ENCODE measurements at regions not wholly inside any gene's neighbourhood (a gene's known extent, or its start where the extent isn't known, plus 50 kb on each side); places are given as distances from the start of the nearest gene placed in this dataset.

DNA sequence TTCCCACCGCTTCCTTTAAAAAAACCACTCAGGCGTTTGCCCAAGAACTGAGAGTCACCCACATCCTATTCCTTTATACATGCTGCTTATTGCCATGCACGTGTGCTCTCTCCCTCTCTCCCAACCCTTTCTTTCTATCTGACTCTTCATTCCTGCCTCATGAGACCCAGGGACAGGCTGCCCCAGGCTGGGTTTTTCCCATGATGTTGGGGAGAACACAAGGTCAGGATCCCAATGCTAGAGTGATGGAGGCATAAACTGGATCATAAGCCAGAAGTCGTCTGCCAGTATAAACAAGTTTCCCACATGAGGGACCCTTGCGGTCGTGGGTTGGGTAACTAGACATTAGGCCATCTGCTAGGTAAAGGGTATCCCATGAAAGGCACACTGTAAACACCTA, 64.9 kb downstream of the CD2 start:
- no peak for DNase-seq

GRCh38 chr1:116820369-116820768, 66.1 kb downstream of the CD2 start:
- peak in 7 of 56 donors; percentile 3 to 51 (median 9) for DNase-seq

DNA sequence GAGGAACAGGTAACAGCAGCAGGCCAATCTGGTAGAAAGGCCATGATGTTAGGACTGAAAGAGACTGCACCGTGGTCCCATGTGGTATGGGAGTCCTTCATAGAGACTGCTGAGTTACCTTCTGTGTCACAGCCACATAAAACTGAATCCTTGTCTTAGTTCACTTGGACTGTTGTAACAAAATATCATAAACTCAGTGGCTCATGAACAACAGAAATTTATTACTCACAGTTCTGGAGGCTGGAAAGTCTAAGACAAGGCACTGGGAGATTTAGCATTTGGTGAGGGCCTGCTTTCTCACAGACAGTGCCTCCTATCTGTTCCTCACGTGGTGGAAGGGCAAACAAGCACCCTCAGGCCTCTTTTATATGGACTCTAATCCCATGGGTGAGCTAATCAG, 67.5 kb downstream of the CD2 start:
- no peak for DNase-seq

- DNase-seq = no peak
Observed at GRCh38 chr1:116824631-116825206, 70.5 kb downstream of the CD2 start.

DNA sequence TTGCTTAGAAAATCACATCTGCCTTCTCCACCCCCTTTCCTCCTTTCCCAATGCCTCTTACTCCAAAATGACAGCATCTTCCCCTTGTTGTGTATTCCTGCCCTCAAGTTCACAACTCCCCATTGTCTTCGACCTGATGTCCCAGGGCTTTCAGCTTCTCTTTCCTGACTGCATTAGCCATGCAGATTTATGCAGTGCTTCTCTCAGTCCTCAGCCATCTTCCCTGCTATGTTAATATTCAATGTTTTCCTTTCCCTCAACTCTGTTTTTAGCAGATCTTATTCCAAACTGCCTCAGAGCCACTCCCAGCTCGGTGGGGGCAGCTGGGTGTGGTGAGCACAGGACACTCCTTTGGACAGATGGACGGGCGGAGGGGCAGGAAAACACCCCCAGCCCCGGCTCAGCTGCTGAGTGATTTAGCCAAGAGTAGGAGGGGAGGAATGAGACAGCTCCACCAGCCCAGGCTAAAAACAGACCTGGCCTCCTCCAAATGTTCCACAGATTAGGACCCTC, 71.0 kb downstream of the CD2 start:
- no peak for DNase-seq

DNA sequence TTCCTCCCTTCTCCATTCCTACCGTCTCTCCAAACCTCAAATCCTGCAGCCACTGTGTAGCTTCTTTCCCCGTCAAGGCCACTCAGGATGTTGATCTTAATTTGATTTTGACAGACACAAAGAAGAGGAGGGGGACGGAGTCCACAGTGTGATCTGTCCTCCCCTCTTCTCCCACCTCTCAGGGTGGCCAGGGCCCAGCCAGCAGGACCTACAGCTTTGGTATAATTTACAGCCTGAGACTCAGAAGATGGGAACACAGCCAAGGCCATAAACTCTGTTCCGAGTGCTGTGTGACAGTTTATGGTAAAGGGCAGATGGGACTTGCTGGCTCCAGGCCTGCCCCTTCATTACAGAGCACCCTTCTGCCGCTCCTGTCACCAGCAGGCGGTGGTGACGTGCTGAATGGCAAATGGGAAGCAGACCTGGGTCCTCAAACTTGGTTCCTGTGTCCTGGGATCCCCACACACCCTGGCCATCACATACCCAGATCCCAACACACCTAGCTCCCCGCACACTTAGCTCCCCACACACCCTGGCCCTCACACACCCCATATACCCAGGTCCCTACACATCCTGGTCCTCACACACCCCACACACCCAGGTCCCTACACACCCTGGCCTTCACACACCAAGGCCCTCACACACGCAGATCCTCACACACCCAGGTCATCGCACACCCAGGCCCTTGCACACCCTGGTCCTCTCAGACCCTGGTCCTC, 71.6 kb downstream of the CD2 start:
- DNase-seq = no peak

GRCh38 chr1:116826818-116827606, 72.8 kb downstream of the CD2 start:
- no peak for DNase-seq

- no peak for DNase-seq
Observed at GRCh38 chr1:116827607-116828105, 73.4 kb downstream of the CD2 start.

- no peak for DNase-seq
Observed at GRCh38 chr1:116832308-116832931, 77.3 kb upstream of the PTGFRN start.

DNA sequence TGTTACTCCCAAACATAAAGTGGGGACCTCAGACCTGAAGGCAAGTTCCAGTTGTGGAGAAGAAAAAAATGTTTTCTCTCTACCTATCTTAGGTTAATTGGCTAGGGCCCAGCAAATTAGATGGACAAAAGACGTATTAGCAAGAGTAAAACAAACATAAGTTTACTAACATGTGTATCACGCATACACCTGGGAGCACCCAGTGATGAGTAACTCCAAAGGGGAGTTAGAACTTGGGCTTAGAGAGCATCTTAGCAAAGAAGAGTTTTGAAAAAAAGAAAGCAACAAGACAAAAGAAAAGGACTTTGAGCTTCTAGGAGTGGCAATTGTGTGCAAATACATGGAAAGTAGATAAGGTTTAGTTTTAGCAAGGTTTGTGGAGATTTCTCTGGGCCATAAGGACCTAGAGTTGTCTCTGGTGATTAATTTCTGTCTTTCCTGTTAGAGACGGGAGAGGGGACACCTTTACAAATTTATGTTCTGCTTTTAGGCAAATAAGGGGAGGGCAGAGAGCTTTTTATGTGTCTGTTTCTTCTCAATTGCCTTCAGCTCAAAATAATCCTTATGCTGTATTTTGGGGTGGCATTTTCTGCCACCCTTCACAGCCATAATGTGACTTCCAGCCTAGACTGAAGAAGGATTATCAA, 76.7 kb upstream of the PTGFRN start:
- no peak for DNase-seq

GRCh38 chr1:116833718-116834117, 76.0 kb upstream of the PTGFRN start:
- DNase-seq = no peak

GRCh38 chr1:116834595-116834994, 75.1 kb upstream of the PTGFRN start:
- no peak for DNase-seq

GRCh38 chr1:116835161-116835560, 74.6 kb upstream of the PTGFRN start:
- DNase-seq = no peak

DNA sequence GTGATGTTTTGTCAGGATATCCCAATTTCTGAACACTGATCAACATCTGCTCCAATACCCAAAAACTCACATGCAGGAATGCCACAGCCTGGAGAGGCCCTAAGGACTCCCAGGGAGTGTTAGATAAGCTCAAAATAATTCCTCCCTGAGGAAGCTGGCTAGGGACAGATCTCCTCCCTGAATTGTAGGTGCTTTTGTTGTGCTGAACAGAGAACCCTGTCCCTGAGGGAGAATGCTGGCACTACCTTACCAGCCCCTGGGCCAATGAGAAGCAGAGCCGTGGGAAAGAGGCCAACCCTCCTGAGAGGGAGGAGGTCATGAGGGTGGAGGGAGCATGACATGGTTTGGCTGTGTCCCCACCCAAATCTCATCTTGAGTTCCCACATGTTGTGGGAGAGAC, 73.6 kb upstream of the PTGFRN start:
- DNase-seq = no peak

DNA sequence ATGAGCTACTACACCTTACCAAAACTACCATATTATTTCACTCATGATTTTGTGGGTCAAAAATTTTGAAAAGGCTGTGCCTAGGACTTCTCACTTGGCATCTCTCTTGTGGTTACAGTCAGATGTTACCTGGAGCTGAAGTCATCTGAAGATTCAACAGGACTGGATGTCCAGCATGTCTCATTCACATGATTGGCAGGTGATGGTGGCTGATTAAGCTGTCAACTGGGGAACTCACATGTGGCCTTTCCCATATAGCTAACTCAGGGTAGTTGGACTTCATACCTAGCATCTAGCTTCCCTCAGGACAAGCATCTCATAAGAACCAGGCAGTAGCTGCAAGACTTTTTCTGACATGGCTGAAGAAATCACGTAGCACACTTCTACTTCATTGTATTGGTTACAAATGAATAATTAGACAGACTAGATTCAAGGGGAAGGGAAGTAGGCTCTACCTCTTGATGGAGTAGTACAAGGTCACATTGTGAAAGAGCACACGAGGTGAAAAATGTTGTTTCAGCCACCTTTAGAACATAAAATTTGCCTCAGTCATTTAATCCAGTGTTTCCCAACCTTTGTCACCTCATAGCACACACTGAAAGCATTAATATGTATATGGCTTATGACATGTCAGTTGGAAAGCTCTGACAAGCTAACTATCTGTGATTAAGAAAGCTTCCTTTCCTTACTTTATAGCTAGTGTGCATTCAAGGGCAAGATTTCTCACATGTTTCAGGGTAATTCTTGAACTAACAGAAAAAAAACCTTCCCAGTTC, 68.0 kb upstream of the PTGFRN start:
- no peak for DNase-seq

- DNase-seq = no peak
Observed at GRCh38 chr1:116842654-116843053, 67.1 kb upstream of the PTGFRN start.

DNA sequence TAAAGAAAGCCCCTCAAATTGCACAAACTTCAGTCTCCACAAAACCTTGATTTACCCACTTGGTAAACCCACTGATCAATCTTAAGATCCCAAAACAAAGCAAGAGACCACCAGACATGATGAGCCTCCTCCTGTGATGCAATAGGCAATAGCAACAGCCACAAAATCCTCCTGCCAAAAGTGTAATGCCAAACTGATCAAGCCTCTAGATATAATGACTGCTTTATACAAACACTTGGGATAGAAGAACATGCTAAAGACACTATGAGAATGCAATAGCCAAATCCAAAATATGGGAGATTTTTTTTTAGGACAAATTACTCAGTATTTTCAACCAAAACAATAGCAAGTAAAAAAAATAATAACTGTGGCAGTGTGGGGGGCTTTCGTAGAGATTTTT, 64.9 kb upstream of the PTGFRN start:
- DNase-seq = no peak

DNA sequence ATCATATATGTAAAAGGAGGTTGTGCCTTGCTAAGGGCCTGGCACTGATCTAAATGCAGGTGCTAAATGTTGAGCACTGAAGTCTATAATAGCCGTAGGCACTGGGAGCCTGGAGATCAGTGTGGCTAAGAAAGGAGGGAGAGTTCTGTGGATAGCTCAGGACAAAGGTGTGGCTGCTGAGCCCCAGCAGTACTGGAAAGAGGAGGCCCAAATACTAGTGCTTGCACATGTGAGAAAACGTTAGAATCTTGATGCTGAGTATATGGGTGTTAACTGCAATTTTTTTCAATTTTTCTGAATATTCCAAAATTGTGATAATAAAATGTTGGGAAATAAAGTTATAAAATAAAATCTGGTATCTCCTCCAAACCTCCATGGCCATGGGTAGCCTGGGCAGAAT, 62.5 kb upstream of the PTGFRN start:
- DNase-seq = no peak

GRCh38 chr1:116847688-116848531, 61.8 kb upstream of the PTGFRN start:
- peak in 2 of 56 donors; percentile 6 to 9 for DNase-seq
